CD14-positive monocyte (primary cell): ENCODE measurements at regions not wholly inside any gene's neighbourhood (a gene's known extent, or its start where the extent isn't known, plus 50 kb on each side); places are given as distances from the start of the nearest gene placed in this dataset.

Source experiments
- DNase-seq, 3 donors: peaks; one replicate each; pipeline ENCODE4 v3.0.0-alpha.2; 2011 to 2022
- H2AFZ ChIP-seq: 2 replicates; pipeline ENCODE4 v1.6.0; 2012; ENCODE audit warnings: mild to moderate bottlenecking, low read depth, low read length, inconsistent platforms; ENCODE audit not compliant: insufficient read depth, poor library complexity, severe bottlenecking
- H3K27ac ChIP-seq, 2 donors: 1 replicate in 1 of 2; 2 replicates in 1 of 2; pipeline ENCODE4 v1.5.1; 2012 to 2013; ENCODE audit warnings: low read length in 2 of 2, control low read depth in 1 of 2, inconsistent platforms in 1 of 2, low read depth in 1 of 2, mild to moderate bottlenecking in 1 of 2
- H3K27me3 ChIP-seq, 2 donors: one replicate each; pipeline versions ENCODE4 v1.6.0 to v1.6.1; 2011 to 2013; ENCODE audit warnings: low read length in 2 of 2; ENCODE audit not compliant: control insufficient read depth in 2 of 2, insufficient read depth in 2 of 2
- H3K36me3 ChIP-seq, 2 donors: replicated peaks in 1 of 2; 1 replicate in 1 of 2; 2 replicates in 1 of 2; pipeline versions ENCODE4 v1.5.1 to v1.6.1; 2012 to 2013; ENCODE audit warnings: low read length in 2 of 2, control low read depth in 1 of 2, inconsistent platforms in 1 of 2, mild to moderate bottlenecking in 1 of 2; ENCODE audit not compliant: insufficient read depth in 2 of 2, control insufficient read depth in 1 of 2
- H3K4me1 ChIP-seq, 2 donors: 1 replicate in 1 of 2; 2 replicates in 1 of 2; pipeline versions ENCODE4 v1.5.1 to v1.6.1; 2012 to 2013; ENCODE audit warnings: low read length in 2 of 2, control low read depth in 1 of 2, inconsistent platforms in 1 of 2, mild to moderate bottlenecking in 1 of 2, moderate library complexity in 1 of 2; ENCODE audit not compliant: insufficient read depth in 2 of 2, control insufficient read depth in 1 of 2
- H3K4me2 ChIP-seq: replicated peaks from 2 replicates; pipeline ENCODE3; 2012; ENCODE audit warnings: low read length, moderate library complexity, mild to moderate bottlenecking; ENCODE audit not compliant: poor library complexity, severe bottlenecking; ENCODE audit errors: extremely low read depth
- H3K4me3 ChIP-seq, 3 experiments: fragments of 200-600 bp in 1 of 3; sonication (generic) in 1 of 3; replicated peaks in 1 of 3; 1 replicate in 2 of 3; 2 replicates in 1 of 3; pipeline ENCODE4 v1.5.1; 2011 to 2013; ENCODE audit warnings: low read length in 3 of 3, mild to moderate bottlenecking in 3 of 3, control low read depth in 2 of 3, low read depth in 2 of 3, inconsistent platforms in 1 of 3, moderate library complexity in 1 of 3
- H3K79me2 ChIP-seq: 2 replicates; pipeline ENCODE4 v1.6.0; 2012; ENCODE audit warnings: mild to moderate bottlenecking, control low read depth, inconsistent platforms, low read length, moderate library complexity; ENCODE audit not compliant: insufficient read depth
- H3K9ac ChIP-seq: 2 replicates; pipeline ENCODE4 v1.6.0; 2017; ENCODE audit warnings: low read length, mild to moderate bottlenecking; ENCODE audit not compliant: insufficient read depth, poor library complexity, severe bottlenecking
- H3K9me3 ChIP-seq, 2 donors: replicated peaks in 1 of 2; 1 replicate in 1 of 2; 2 replicates in 1 of 2; pipeline versions ENCODE4 v1.5.1 to v1.6.1; 2012 to 2013; ENCODE audit warnings: low read length in 2 of 2, control low read depth in 1 of 2; ENCODE audit not compliant: control insufficient read depth in 1 of 2, insufficient read depth in 1 of 2
- H4K20me1 ChIP-seq: 2 replicates; pipeline ENCODE4 v1.6.0; 2012; ENCODE audit warnings: mild to moderate bottlenecking, low read length, control low read depth, moderate library complexity; ENCODE audit not compliant: insufficient read depth
- H3K27ac Mint-ChIP-seq, 7 donors: one replicate each; pipeline ENCODE4 v1.8.0; 2020; ENCODE audit warnings: mild to moderate bottlenecking in 7 of 7, mixed read lengths in 7 of 7, moderate library complexity in 6 of 7, inconsistent platforms in 2 of 7
- H3K27me3 Mint-ChIP-seq, 3 donors: one replicate each; pipeline ENCODE4 v1.8.0; 2021 to 2022; ENCODE audit warnings: low read depth in 3 of 3, mild to moderate bottlenecking in 3 of 3, mixed read lengths in 3 of 3, moderate library complexity in 3 of 3, inconsistent platforms in 1 of 3
- H3K36me3 Mint-ChIP-seq, 2 donors: one replicate each; pipeline ENCODE4 v1.8.0; 2020; ENCODE audit warnings: mixed read lengths in 2 of 2, inconsistent platforms in 1 of 2, mild to moderate bottlenecking in 1 of 2
- H3K4me1 Mint-ChIP-seq: one replicate; pipeline ENCODE4 v1.8.0; 2020; ENCODE audit warnings: mild to moderate bottlenecking, mixed read lengths
- H3K4me3 Mint-ChIP-seq, 2 donors: one replicate each; pipeline ENCODE4 v1.8.0; 2020; ENCODE audit warnings: mild to moderate bottlenecking in 2 of 2, mixed read lengths in 2 of 2, moderate library complexity in 1 of 2
- H3K9me3 Mint-ChIP-seq, 7 donors: one replicate each; pipeline ENCODE4 v1.8.0; 2020 to 2022; ENCODE audit warnings: mixed read lengths in 7 of 7, mild to moderate bottlenecking in 6 of 7, moderate library complexity in 6 of 7, inconsistent platforms in 2 of 7
- CTCF ChIP-seq: fragments of 200-600 bp; IDR thresholded peaks from one replicate; pipeline ENCODE4 v1.8.0; 2022; ENCODE audit warnings: antibody characterized with exemption, mild to moderate bottlenecking
- WGBS: methylation state at CpG from one replicate; pipeline ENCODE4 v1.1.5; 2013; ENCODE audit warnings: missing lambda C conversion rate; ENCODE audit not compliant: insufficient coverage; 5-methylcytosine and 5-hydroxymethylcytosine counted together
- intact Hi-C, 2 donors: fragments of 100-400 bp; cut with micrococcal nuclease; formaldehyde crosslinking; loops; one replicate each; pipeline versions ENCODE4 v1.15.0 to v1.15.1; 2023

DNA sequence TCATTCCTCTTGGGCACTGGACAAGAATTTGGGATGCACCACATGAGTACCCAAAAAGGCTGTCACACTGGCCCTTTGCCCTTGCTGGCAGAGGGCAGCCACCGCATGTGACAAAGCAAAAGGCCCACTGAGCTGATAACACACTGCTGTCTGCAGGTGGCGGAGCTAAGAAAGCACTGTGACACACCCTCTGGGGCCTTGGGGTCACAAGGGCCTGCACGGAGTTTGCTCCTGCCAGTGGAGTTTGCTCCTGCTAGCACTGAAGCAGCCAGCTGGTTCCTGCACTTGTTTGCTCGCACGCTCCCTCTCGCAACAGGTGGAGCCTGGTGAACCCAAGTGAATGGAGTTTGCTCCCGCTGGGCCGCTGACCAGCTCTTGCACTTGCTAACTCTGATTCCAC lies 132.6 kb downstream of the LCA5 start:
- Mint-ChIP-seq H3K36me3 (no peaks in the 10 kb centered on the region), H3K27me3 (peaks cover 0 to 2% (median 0%) of the 10 kb centered on the region in 3 donors), H3K27ac (no peak overlapping the region), H3K4me1 (no peaks in the 10 kb centered on the region), H3K9me3 (peaks cover 0 to 5% (median 2%) of the 10 kb centered on the region in 7 donors), H3K4me3 (no peak overlapping the region)
- WGBS: 94% methylated on average over 8 of the region's 8 CpGs
- no peak for DNase-seq
- Histone ChIP-seq H3K27ac (no peak overlapping the region), H2AFZ (no peak overlapping the region), H3K27me3 (no peaks in the 10 kb centered on the region), H3K36me3 (no peaks in the 10 kb centered on the region), H3K9ac (no peak overlapping the region), H4K20me1 (no peaks in the 10 kb centered on the region), H3K4me2 (no peak overlapping the region), H3K9me3 (no peaks in the 10 kb centered on the region), H3K4me1 (no peaks in the 10 kb centered on the region), H3K4me3 (no peak overlapping the region), H3K79me2 (no peaks in the 10 kb centered on the region)
- intact Hi-C loops: no loop called here
- no peak for TF ChIP-seq CTCF

DNA sequence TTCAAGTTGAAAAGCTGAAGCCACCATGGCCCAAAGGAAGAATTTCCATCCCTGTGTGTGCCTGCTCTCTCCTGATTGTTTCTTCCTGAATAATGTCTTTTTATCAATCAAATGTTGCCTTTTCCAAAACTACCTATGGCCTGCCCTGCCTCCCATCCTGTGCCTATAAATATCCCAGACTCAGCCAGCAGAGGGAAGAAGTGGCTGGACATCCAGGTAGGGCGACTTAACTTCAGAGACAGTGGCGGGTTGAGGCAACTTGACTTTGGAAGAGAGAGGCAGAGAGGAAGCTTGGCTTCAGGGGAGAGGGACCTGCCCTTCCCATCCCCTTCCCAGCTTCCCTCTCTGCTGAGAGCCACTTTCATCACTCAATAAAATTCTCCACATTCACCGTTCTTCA lies 133.0 kb downstream of the LCA5 start:
- Mint-ChIP-seq H3K27me3 (peaks cover 0 to 2% (median 0%) of the 10 kb centered on the region in 3 donors), H3K4me3 (no peak overlapping the region), H3K27ac (no peak overlapping the region), H3K9me3 (peaks cover 0 to 5% (median 2%) of the 10 kb centered on the region in 7 donors), H3K36me3 (no peaks in the 10 kb centered on the region), H3K4me1 (no peaks in the 10 kb centered on the region)
- Histone ChIP-seq H3K9me3 (no peaks in the 10 kb centered on the region), H3K79me2 (no peaks in the 10 kb centered on the region), H3K27me3 (no peaks in the 10 kb centered on the region), H3K4me2 (no peak overlapping the region), H2AFZ (no peak overlapping the region), H3K4me1 (no peaks in the 10 kb centered on the region), H3K27ac (no peak overlapping the region), H4K20me1 (no peaks in the 10 kb centered on the region), H3K36me3 (no peaks in the 10 kb centered on the region), H3K9ac (no peak overlapping the region), H3K4me3 (no peak overlapping the region)
- intact Hi-C loops: no loop called here
- DNase-seq: no peak
- 100% methylated on average over 1 of the region's 3 CpGs for WGBS
- TF ChIP-seq CTCF: no peak
